Prostate gland (tissue), 2 donors: ENCODE measurements at regions not wholly inside any gene's neighbourhood (a gene's known extent, or its start where the extent isn't known, plus 50 kb on each side); places are given as distances from the start of the nearest gene placed in this dataset.

Experiments
- DNase-seq: peaks from one replicate; pipeline ENCODE4 v3.0.0-alpha.2; 2019; ENCODE audit warnings: low spot score
- H3K27ac ChIP-seq, 2 donors: fragments of 200-600 bp; sonication (generic); 2 replicates each; pipeline ENCODE4 v1.5.1; 2017 to 2019
- H3K27me3 ChIP-seq: fragments of 200-600 bp; sonication (generic); replicated peaks from 2 replicates; pipeline ENCODE4 v1.5.1; 2019; ENCODE audit not compliant: insufficient read depth
- H3K36me3 ChIP-seq, 2 donors: fragments of 200-600 bp; sonication (generic); 1 replicate in 1 of 2; 2 replicates in 1 of 2; pipeline versions ENCODE4 v1.5.1 to v1.8.1; 2017 to 2019
- H3K4me1 ChIP-seq: fragments of 200-600 bp; sonication (generic); replicated peaks from 2 replicates; pipeline ENCODE4 v1.5.1; 2019
- H3K4me3 ChIP-seq, 2 donors: fragments of 200-600 bp; sonication (generic); 2 replicates each; pipeline ENCODE4 v1.5.1; 2017 to 2019
- H3K9me3 ChIP-seq: fragments of 200-600 bp; sonication (generic); 2 replicates; pipeline ENCODE4 v1.5.1; 2017
- POLR2A ChIP-seq: fragments of 450-650 bp; IDR thresholded peaks from one replicate; pipeline ENCODE4 v1.6.1; 2016; ENCODE audit warnings: antibody characterized with exemption, mild to moderate bottlenecking
- POLR2AphosphoS5 ChIP-seq: sonication (generic); formaldehyde crosslinking; IDR thresholded peaks from one replicate; pipeline ENCODE4 v1.6.1; 2017; ENCODE audit warnings: antibody characterized with exemption
- WGBS: methylation state at CpG from one replicate; pipeline ENCODE4 v1.1.5; 2018; 5-methylcytosine and 5-hydroxymethylcytosine counted together
- intact Hi-C: fragments of 100-400 bp; cut with DNase I; formaldehyde crosslinking; loops from one replicate; pipeline ENCODE4 v1.14.2; 2022
- TF ChIP-seq, protein P1 (sequence below), 4 experiments: fragments of 200-600 bp in 2 of 4; fragments of 450-650 bp in 2 of 4; sonication (generic) in 2 of 4; IDR thresholded peaks; 1 replicate in 3 of 4; 2 replicates in 1 of 4; pipeline ENCODE4 v1.5.1; 2016 to 2019; ENCODE audit warnings: antibody characterized with exemption in 4 of 4, mild to moderate bottlenecking in 2 of 4, moderate library complexity in 2 of 4

DNA sequence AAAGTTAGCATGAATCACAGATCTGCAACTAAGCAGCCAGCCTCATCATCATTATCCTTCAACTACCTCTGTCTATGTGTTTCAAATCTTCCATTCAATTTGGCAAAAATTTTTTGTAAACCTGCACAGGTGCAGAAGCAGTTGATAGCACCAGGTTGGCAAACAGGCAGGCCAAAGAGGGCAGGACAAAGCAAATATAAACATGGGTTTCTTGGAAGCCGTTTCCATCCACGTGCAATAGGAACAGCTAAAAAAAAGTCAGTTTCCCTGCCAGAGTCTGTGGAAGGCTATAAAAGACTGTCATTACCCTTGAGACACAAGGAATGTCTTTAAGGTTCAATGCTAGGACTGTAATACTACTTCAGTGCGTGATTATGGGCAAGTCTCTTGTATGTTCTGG is 253.2 kb downstream of the PDHA2 start:
- H3K4me1 ChIP-seq = no peaks in the 10 kb centered on the region
- no peak for DNase-seq
- H3K36me3 ChIP-seq = no peaks in the 10 kb centered on the region
- TF ChIP-seq POLR2A = no peak
- WGBS = 10% methylated on average over 3 of the region's 3 CpGs
- H3K27me3 ChIP-seq = no peaks in the 10 kb centered on the region
- no peak overlapping the region for H3K27ac ChIP-seq
- no peaks in the 10 kb centered on the region for H3K9me3 ChIP-seq
- intact Hi-C loops = no loop called here
- H3K4me3 ChIP-seq = no peak overlapping the region

DNA sequence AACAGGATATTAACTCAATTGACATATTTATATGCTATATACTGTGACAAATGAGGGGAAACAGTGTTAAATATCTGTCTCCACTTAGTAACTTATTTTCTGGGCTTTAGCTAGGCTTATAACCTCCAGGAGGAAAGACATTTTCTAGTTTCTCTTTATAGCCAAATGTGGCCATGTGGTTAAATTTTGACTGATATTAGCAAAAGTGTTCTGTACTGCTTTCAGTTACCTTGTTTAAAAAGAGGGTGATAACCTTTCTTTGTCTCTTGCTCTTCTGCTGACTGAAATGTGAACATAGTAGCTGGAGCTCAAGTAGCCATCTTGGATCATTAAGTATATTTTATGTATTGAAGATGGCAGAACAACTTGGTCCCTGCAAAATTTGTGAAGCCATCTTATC is 253.7 kb downstream of the PDHA2 start:
- Histone ChIP-seq H3K9me3 (no peaks in the 10 kb centered on the region), H3K4me1 (no peaks in the 10 kb centered on the region), H3K27me3 (no peaks in the 10 kb centered on the region), H3K36me3 (no peaks in the 10 kb centered on the region), H3K27ac (no peak overlapping the region), H3K4me3 (no peak overlapping the region)
- DNase-seq = no peak
- no peak for TF ChIP-seq POLR2AphosphoS5
- no peak for TF ChIP-seq POLR2A
- TF ChIP-seq, protein P1, sequence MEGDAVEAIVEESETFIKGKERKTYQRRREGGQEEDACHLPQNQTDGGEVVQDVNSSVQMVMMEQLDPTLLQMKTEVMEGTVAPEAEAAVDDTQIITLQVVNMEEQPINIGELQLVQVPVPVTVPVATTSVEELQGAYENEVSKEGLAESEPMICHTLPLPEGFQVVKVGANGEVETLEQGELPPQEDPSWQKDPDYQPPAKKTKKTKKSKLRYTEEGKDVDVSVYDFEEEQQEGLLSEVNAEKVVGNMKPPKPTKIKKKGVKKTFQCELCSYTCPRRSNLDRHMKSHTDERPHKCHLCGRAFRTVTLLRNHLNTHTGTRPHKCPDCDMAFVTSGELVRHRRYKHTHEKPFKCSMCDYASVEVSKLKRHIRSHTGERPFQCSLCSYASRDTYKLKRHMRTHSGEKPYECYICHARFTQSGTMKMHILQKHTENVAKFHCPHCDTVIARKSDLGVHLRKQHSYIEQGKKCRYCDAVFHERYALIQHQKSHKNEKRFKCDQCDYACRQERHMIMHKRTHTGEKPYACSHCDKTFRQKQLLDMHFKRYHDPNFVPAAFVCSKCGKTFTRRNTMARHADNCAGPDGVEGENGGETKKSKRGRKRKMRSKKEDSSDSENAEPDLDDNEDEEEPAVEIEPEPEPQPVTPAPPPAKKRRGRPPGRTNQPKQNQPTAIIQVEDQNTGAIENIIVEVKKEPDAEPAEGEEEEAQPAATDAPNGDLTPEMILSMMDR (IDR thresholded peaks at IDR 0.05) = no peak
- intact Hi-C loops = no loop called here

DNA sequence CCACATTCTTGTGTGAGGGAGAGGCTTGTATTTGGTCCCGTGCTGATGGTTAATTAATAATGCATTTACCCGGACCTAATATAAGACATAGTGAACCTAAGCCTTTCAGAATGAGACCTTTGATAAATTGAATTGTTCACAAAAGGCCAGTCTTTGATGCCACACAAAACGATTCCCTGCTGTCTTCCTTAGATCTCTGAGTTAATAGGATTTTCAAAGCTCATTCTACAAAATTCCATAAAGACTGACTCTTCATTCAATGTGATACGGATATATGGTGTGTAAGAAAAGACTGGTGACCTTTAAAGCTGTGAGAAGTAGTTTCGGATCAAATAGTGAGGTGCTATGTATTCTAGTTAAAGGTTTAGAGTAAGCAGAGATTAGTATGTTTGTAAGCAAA is 254.3 kb downstream of the PDHA2 start:
- Histone ChIP-seq H3K4me1 (no peaks in the 10 kb centered on the region), H3K4me3 (no peak overlapping the region), H3K9me3 (no peaks in the 10 kb centered on the region), H3K36me3 (no peaks in the 10 kb centered on the region), H3K27me3 (no peaks in the 10 kb centered on the region), H3K27ac (no peak overlapping the region)
- intact Hi-C loops = no loop called here
- 92% methylated on average over 5 of the region's 5 CpGs for WGBS
- no peak for DNase-seq
- TF ChIP-seq POLR2A = no peak
- TF ChIP-seq, protein P1 (IDR thresholded peaks at IDR 0.05) = no peak

DNA sequence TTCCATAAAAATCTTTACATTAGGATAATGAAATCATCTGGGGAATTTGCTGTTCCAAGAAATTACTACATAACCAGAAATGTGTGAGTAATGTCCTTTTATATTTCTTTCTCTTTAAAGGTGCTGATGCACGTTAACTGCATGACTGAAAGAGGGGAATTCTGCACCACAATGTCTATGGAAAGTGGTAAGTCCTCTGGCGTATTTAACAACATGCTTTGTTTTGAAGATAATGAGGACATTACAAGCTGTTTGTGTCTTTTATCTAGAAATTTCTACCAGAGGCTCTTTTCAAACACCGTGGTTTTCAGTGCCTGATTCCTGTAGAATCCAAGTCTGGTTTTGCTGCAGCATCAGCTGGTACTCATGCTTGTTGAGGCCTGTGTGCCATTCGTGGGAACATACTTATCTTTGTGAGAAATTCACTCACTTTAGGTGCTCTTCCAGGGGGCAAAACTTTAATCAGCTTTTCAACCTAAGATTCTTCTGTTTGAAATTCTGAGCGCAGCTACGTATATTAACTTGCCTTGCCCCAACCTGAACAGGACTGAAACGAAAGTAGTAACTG is 257.2 kb downstream of the PDHA2 start:
- TF ChIP-seq POLR2AphosphoS5 = no peak
- no peak for TF ChIP-seq POLR2A
- TF ChIP-seq, protein P1 (IDR thresholded peaks at IDR 0.05) = no peak
- 53% methylated on average over 7 of the region's 7 CpGs for WGBS
- no peaks in the 10 kb centered on the region for H3K36me3 ChIP-seq

DNA sequence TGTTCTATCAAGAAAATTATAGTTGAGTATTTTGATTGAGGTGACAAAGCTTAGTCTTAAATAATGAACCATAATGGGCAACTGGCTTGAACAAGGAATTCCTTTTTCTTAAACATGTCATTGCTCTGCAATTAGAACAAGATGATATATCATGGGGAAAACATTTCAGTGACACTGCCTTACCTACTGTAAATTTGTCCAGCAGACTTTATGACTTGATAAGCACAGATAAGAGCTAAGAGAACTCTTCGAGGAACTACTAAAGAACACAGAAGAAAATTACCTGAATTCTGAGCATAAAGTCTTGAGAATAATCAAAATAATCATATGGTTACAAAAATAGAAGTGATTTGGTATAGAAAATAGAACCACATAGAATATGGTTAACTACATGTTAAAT is 257.8 kb downstream of the PDHA2 start:
- H3K27ac ChIP-seq = no peak overlapping the region
- H3K36me3 ChIP-seq = no peaks in the 10 kb centered on the region
- no peaks in the 10 kb centered on the region for H3K4me1 ChIP-seq
- no peaks in the 10 kb centered on the region for H3K9me3 ChIP-seq
- intact Hi-C loops = no loop called here
- no peaks in the 10 kb centered on the region for H3K27me3 ChIP-seq
- no peak overlapping the region for H3K4me3 ChIP-seq
- no peak for DNase-seq
- TF ChIP-seq POLR2A (no peak), POLR2AphosphoS5 (no peak)
- TF ChIP-seq, protein P1 (IDR thresholded peaks at IDR 0.05) = no peak
- 50% methylated on average over 1 of the region's 1 CpG for WGBS

More for the DNA sequence above, 257.2 kb downstream of the PDHA2 start:
- Histone ChIP-seq H3K4me1 (no peaks in the 10 kb centered on the region), H3K9me3 (no peaks in the 10 kb centered on the region), H3K27ac (no peak overlapping the region), H3K27me3 (no peaks in the 10 kb centered on the region), H3K4me3 (no peak overlapping the region)
- intact Hi-C loops = no loop called here
- DNase-seq = no peak
